ENCODE measurements at regions not wholly inside any gene's neighbourhood (a gene's known extent, or its start where the extent isn't known, plus 50 kb on each side); places are given as distances from the start of the nearest gene placed in this dataset.

DNA sequence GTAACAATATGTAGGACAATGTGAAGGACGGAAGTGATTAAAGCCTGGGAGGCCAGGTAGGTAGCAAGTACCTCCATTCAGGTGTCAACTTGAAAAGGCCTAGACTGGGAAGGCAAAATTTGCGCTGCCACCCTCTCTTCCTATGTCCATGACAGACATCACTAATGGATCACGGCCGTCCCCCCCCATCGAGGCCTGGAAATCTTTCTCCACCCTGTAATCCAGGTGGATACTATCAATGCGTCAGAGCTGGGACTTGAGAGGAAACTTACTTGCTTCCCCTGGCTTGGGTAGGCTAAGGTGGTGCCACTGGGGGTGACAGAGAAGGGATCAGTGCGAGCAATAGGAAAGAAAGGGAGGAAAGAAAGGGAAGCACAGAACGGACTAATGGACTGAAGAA is 156.1 kb downstream of the SALL1 start:
- Mint-ChIP-seq H3K4me1 (ENCODE audit: low read depth, unreplicated experiment) (peaks cover 5% of the 10 kb centered on the region), H3K4me3 (ENCODE audit: unreplicated experiment) (no peak overlapping the region), H3K36me3 (ENCODE audit: low read depth, unreplicated experiment) (no peaks in the 10 kb centered on the region), H3K27me3 (ENCODE audit: low read depth, unreplicated experiment) (peaks cover 5% of the 10 kb centered on the region), H3K27ac (ENCODE audit: unreplicated experiment) (no peak overlapping the region), H3K9me3 (ENCODE audit: unreplicated experiment) (no peaks in the 10 kb centered on the region)
- Histone ChIP-seq H3K9ac (ENCODE audit: low read length) (no peak overlapping the region), H2AFZ (ENCODE audit: low read depth, low read length) (no peak overlapping the region), H4K20me1 (ENCODE audit: insufficient read depth, low read length) (no peaks in the 10 kb centered on the region), H3K27me3 (ENCODE audit: insufficient read depth, low read length) (no peaks in the 10 kb centered on the region), H3K79me2 (ENCODE audit: insufficient read depth, low read length) (no peaks in the 10 kb centered on the region), H3K27ac (ENCODE audit: low read depth, low read length) (no peak overlapping the region), H3K9me3 (ENCODE audit: insufficient read depth, low read depth, low read length) (no peaks in the 10 kb centered on the region), H3K36me3 (ENCODE audit: insufficient read depth, low read length) (no peaks in the 10 kb centered on the region), H3K4me1 (ENCODE audit: insufficient read depth, low read length) (no peaks in the 10 kb centered on the region), H3K4me2 (ENCODE audit: low read length) (no peak overlapping the region), H3K4me3 (ENCODE audit: insufficient read depth, low read depth, low read length) (no peak overlapping the region)
- no peak for FAIRE-seq
- TF ChIP-seq EZH2 (IDR thresholded peaks at IDR 0.05; ENCODE audit: insufficient read depth, low read length) = no peak
- TF ChIP-seq, protein P1, sequence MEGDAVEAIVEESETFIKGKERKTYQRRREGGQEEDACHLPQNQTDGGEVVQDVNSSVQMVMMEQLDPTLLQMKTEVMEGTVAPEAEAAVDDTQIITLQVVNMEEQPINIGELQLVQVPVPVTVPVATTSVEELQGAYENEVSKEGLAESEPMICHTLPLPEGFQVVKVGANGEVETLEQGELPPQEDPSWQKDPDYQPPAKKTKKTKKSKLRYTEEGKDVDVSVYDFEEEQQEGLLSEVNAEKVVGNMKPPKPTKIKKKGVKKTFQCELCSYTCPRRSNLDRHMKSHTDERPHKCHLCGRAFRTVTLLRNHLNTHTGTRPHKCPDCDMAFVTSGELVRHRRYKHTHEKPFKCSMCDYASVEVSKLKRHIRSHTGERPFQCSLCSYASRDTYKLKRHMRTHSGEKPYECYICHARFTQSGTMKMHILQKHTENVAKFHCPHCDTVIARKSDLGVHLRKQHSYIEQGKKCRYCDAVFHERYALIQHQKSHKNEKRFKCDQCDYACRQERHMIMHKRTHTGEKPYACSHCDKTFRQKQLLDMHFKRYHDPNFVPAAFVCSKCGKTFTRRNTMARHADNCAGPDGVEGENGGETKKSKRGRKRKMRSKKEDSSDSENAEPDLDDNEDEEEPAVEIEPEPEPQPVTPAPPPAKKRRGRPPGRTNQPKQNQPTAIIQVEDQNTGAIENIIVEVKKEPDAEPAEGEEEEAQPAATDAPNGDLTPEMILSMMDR (IDR thresholded peaks at IDR 0.05; ENCODE audit: insufficient read depth, low read depth, low read length) = no peak
- no peak for DNase-seq (ENCODE audit: low read depth)

- Histone ChIP-seq H4K20me1 (ENCODE audit: insufficient read depth, low read length) (no peaks in the 10 kb centered on the region), H3K36me3 (ENCODE audit: insufficient read depth, low read length) (no peaks in the 10 kb centered on the region), H3K27me3 (ENCODE audit: insufficient read depth, low read length) (no peaks in the 10 kb centered on the region), H3K79me2 (ENCODE audit: insufficient read depth, low read length) (no peaks in the 10 kb centered on the region), H3K4me2 (ENCODE audit: low read length) (no peak overlapping the region), H3K9me3 (ENCODE audit: insufficient read depth, low read depth, low read length) (no peaks in the 10 kb centered on the region), H3K27ac (ENCODE audit: low read depth, low read length) (no peak overlapping the region), H3K4me3 (ENCODE audit: insufficient read depth, low read depth, low read length) (no peak overlapping the region), H3K9ac (ENCODE audit: low read length) (no peak overlapping the region), H3K4me1 (ENCODE audit: insufficient read depth, low read length) (no peaks in the 10 kb centered on the region), H2AFZ (ENCODE audit: low read depth, low read length) (no peak overlapping the region)
- FAIRE-seq (no peak), DNase-seq (ENCODE audit: low read depth) (no peak)
- Mint-ChIP-seq H3K4me3 (ENCODE audit: unreplicated experiment) (no peak overlapping the region), H3K36me3 (ENCODE audit: low read depth, unreplicated experiment) (no peaks in the 10 kb centered on the region), H3K4me1 (ENCODE audit: low read depth, unreplicated experiment) (peaks cover 5% of the 10 kb centered on the region), H3K27me3 (ENCODE audit: low read depth, unreplicated experiment) (peaks cover 10% of the 10 kb centered on the region), H3K27ac (ENCODE audit: unreplicated experiment) (no peak overlapping the region), H3K9me3 (ENCODE audit: unreplicated experiment) (no peaks in the 10 kb centered on the region)
- TF ChIP-seq, protein P1 (IDR thresholded peaks at IDR 0.05; ENCODE audit: insufficient read depth, low read depth, low read length) = no peak
- no peak for TF ChIP-seq EZH2 (IDR thresholded peaks at IDR 0.05; ENCODE audit: insufficient read depth, low read length)
Measured at GRCh38 chr16:50992350-50993032, 158.6 kb downstream of the SALL1 start.

GRCh38 chr16:50991436-50991835 is 159.6 kb downstream of the SALL1 start:
- Histone ChIP-seq H3K36me3 (ENCODE audit: insufficient read depth, low read length) (no peaks in the 10 kb centered on the region), H3K9ac (ENCODE audit: low read length) (no peak overlapping the region), H2AFZ (ENCODE audit: low read depth, low read length) (no peak overlapping the region), H3K4me2 (ENCODE audit: low read length) (no peak overlapping the region), H3K4me3 (ENCODE audit: insufficient read depth, low read depth, low read length) (no peak overlapping the region), H3K9me3 (ENCODE audit: insufficient read depth, low read depth, low read length) (no peaks in the 10 kb centered on the region), H3K4me1 (ENCODE audit: insufficient read depth, low read length) (no peaks in the 10 kb centered on the region), H4K20me1 (ENCODE audit: insufficient read depth, low read length) (no peaks in the 10 kb centered on the region), H3K27me3 (ENCODE audit: insufficient read depth, low read length) (no peaks in the 10 kb centered on the region), H3K79me2 (ENCODE audit: insufficient read depth, low read length) (no peaks in the 10 kb centered on the region), H3K27ac (ENCODE audit: low read depth, low read length) (no peak overlapping the region)
- DNase-seq (ENCODE audit: low read depth) (no peak), FAIRE-seq (no peak)
- TF ChIP-seq, protein P1 (IDR thresholded peaks at IDR 0.05; ENCODE audit: insufficient read depth, low read depth, low read length) = no peak
- TF ChIP-seq EZH2 (IDR thresholded peaks at IDR 0.05; ENCODE audit: insufficient read depth, low read length) = no peak
- peaks cover 11% of the 10 kb centered on the region for H3K27me3 Mint-ChIP-seq (ENCODE audit: low read depth, unreplicated experiment)
- peaks cover 1% of the 10 kb centered on the region for H3K9me3 Mint-ChIP-seq (ENCODE audit: unreplicated experiment)
- peaks cover 5% of the 10 kb centered on the region for H3K4me1 Mint-ChIP-seq (ENCODE audit: low read depth, unreplicated experiment)
- no peak overlapping the region for H3K27ac Mint-ChIP-seq (ENCODE audit: unreplicated experiment)
- H3K36me3 Mint-ChIP-seq (ENCODE audit: low read depth, unreplicated experiment) = peaks cover under 1% of the 10 kb centered on the region
- H3K4me3 Mint-ChIP-seq (ENCODE audit: unreplicated experiment) = no peak overlapping the region
